Adrenal gland (tissue), 5 donors: ENCODE measurements at regions not wholly inside any gene's neighbourhood (a gene's known extent, or its start where the extent isn't known, plus 50 kb on each side); places are given as distances from the start of the nearest gene placed in this dataset.

ENCODE experiments used
- POLR2A ChIP-seq, 2 donors: fragments of 450-650 bp; IDR thresholded peaks; one replicate each; pipeline ENCODE4 v1.6.1; 2017; ENCODE audit warnings: antibody characterized with exemption in 2 of 2, mild to moderate bottlenecking in 2 of 2, moderate library complexity in 1 of 2
- TF ChIP-seq, protein P1 (sequence below), 6 experiments: fragments of 450-650 bp in 4 of 6; fragments of 200-600 bp in 2 of 6; sonication (generic) in 1 of 6; IDR thresholded peaks; 1 replicate in 5 of 6; 2 replicates in 1 of 6; pipeline versions ENCODE4 v1.5.1 to v1.8.0; 2016 to 2021; ENCODE audit warnings: antibody characterized with exemption in 6 of 6, mild to moderate bottlenecking in 2 of 6, moderate library complexity in 1 of 6
- donor health status: DM: no; HTN: no; CAD: no.

DNA sequence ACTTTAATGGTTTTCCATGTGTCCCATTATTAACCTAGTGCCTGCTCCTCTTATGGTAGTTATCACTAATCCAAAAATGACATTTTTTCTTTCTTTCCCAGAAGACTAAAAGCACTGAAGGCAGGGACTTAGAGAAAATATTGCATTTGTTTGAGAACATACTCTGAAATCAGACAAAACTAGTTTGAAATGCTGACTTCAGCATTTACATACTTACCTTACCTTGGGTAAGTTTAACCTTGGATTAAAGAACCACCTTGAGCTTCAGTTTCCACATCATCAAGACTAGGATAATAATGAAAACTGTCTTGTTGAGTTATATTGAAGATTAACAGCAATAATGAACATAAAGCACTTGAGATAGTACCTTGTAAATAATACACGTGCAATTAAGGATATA lies 413.0 kb downstream of the SOX2 start:
- TF ChIP-seq POLR2A (IDR thresholded peaks at IDR 0.05) = no peak
- TF ChIP-seq, protein P1, sequence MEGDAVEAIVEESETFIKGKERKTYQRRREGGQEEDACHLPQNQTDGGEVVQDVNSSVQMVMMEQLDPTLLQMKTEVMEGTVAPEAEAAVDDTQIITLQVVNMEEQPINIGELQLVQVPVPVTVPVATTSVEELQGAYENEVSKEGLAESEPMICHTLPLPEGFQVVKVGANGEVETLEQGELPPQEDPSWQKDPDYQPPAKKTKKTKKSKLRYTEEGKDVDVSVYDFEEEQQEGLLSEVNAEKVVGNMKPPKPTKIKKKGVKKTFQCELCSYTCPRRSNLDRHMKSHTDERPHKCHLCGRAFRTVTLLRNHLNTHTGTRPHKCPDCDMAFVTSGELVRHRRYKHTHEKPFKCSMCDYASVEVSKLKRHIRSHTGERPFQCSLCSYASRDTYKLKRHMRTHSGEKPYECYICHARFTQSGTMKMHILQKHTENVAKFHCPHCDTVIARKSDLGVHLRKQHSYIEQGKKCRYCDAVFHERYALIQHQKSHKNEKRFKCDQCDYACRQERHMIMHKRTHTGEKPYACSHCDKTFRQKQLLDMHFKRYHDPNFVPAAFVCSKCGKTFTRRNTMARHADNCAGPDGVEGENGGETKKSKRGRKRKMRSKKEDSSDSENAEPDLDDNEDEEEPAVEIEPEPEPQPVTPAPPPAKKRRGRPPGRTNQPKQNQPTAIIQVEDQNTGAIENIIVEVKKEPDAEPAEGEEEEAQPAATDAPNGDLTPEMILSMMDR (IDR thresholded peaks at IDR 0.05) = no peak
